ENCODE measurements at regions not wholly inside any gene's neighbourhood (a gene's known extent, or its start where the extent isn't known, plus 50 kb on each side); places are given as distances from the start of the nearest gene placed in this dataset.
A peak's percentile ranks its signal among the peaks of the same experiment; 100 is the strongest.

DNA sequence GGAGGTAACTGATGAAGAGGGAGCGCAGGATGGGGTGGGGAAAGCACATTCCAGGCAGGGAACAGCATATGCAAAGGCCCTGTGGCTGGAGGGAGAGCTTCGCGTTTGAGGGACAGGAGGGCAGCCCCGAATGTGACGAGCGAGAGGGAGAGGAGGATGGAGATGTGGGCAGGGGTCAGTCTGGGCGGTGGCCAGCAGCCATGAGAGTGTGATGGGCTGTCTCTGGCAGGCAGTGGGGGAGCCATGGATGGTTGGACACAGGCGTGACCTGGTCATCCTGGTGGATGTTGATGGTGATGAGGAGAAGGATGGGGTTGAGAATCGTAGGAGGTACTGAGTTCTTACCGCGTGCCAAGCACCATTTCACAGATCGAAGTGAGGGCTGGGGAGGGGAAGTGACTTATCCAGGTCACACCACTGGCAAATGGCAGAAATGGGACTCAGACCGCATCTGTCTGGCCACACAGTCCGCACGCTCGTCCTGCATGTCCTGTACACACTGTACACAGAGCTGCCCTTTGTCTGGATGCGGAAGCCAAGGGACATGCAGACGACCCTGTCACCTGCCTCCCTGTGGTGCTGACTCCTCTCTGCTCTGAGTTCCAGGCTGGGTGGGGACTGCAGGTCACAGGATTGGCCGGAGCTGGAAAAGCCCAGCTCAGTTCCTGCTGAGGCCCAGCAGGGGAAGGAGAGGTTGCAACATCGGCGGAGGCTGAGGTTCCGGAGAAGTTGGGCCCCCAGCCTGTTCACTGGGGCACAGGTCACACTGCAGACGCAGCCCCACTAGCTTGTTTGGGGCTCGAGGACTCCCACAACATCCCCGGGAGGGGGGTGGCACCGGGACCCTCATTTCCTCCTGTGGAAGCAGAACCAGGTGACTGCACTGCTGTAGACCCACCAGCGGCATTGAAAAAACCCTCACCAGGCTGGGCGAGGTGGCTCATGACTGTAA is 165.6 kb upstream of the IER5L start:
- no peaks in the 10 kb centered on the region for H3K36me3 Mint-ChIP-seq
- ATAC-seq (ENCODE audit: low read depth) (no peak), DNase-seq (ENCODE audit: low spot score in 2 of 2) (no peak)
- peaks cover 2% of the 10 kb centered on the region for H3K4me1 Mint-ChIP-seq
- peaks cover 4% of the 10 kb centered on the region for H3K9me3 Mint-ChIP-seq
- peaks cover 6% of the 10 kb centered on the region for H3K27me3 Mint-ChIP-seq
- H3K4me3 Mint-ChIP-seq, result no peak overlapping the region
- no peak overlapping the region for H3K27ac Mint-ChIP-seq

DNA sequence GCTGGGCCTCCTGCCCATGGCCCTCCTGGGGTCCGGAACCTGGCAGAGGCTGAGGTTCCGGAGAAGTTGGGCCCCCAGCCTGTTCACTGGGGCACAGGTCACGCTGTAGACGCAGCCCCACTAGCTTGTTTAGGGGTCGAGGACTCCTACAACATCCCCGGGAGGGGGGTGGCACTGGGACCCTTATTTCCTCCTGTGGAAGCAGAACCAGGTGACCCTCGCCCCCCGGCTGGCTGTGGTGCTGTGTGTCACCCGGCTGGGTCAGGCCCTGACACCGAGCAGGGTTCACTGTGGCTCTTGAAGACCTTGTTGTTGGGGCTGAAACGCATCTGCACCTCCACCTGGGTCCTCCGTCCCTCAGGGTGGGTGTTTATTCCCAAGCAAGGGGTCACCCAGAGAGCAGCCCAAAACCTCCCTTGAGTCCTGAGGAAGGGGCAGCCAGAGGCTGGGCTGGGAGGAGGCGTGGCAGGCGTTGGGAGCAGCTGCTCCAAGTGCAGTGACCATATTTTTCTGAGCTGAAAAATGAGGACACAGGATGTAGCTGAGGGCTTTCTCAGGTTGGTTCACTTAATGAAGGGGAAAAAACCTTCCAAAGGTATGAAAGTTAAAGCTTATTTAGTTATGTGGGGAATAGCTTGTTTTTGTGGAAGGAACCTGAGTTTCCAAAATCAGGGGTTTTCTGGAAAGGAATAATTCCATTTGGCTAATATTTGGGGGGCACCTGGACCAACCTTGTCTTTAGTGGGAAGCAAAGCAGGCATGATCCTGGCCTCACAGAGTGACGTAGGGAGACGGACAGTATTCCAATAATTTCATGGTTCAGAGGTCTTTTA is 164.7 kb upstream of the IER5L start:
- DNase-seq (ENCODE audit: low spot score in 2 of 2), result no peak
- Mint-ChIP-seq H3K4me3 (no peak overlapping the region), H3K27me3 (peaks cover 7% of the 10 kb centered on the region)

DNA sequence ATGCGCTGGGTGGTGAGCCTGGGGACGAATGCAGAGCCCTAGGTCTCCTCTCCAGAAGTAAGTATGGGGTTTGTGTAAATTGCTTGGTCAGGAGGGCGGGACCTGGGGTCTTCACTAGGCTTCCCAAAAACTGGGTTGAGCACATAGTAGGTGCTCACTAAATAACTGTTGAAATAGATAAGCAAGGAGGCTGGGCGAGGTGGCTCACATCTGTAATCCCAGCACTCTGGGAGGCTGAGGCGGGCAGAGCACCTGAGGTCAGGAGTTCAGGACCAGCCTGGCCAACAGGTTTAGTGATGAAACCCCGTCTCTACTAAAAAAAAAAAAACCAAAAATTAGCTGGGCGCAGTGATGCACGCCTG is 163.9 kb upstream of the IER5L start:
- Mint-ChIP-seq H3K27me3 (peaks cover 9% of the 10 kb centered on the region), H3K4me1 (peaks cover 2% of the 10 kb centered on the region), H3K9me3 (peaks cover 4% of the 10 kb centered on the region), H3K27ac (no peak overlapping the region), H3K4me3 (no peak overlapping the region), H3K36me3 (no peaks in the 10 kb centered on the region)
- ATAC-seq (ENCODE audit: low read depth), result no peak
- DNase-seq (ENCODE audit: low spot score in 2 of 2), result no peak

More for the DNA sequence above, 164.7 kb upstream of the IER5L start:
- no peak overlapping the region for H3K27ac Mint-ChIP-seq
- H3K36me3 Mint-ChIP-seq, result no peaks in the 10 kb centered on the region
- H3K9me3 Mint-ChIP-seq, result peaks cover 4% of the 10 kb centered on the region
- ATAC-seq (ENCODE audit: low read depth), result no peak
- H3K4me1 Mint-ChIP-seq, result peaks cover 2% of the 10 kb centered on the region

DNA sequence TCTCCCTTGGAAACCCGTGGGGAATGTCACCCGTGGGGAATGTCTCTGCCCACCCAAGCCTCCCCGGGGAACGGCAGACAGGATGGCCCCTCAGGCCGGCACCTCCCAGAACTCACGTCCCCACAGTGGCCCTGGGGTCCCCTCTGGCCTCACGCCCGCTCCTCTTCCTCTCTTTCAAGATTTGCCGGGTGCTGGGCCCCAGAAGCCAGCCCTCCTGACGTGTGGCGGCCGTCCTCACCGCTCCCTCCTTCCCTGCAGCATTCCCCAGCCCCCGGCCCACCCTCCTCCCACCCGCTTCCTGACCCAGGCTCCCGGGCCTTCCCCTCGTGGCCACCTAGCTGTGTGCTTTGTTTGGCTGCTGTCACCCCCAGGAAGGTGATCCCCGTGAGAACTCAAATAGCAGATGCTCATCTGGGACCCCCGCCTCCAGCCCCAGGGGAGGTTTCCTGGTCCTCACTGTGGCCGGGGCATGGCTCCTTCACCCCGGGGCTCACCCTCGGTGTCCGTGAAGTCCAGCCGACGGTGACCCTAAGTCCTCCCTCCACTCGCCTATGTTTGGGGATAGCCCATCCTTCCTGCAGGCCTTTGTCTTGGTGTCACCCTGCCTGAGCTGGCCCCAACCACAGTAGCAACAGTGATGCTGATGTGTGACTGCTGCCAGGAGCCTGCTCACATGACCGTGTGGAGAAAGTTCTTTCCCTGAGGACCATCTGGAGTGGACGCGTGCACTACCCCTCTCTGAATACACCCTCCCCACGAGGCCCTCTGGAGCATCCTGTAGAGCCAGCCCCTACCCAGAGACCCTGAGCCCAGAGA is 163.3 kb upstream of the IER5L start:
- no peaks in the 10 kb centered on the region for H3K4me1 Mint-ChIP-seq

DNA sequence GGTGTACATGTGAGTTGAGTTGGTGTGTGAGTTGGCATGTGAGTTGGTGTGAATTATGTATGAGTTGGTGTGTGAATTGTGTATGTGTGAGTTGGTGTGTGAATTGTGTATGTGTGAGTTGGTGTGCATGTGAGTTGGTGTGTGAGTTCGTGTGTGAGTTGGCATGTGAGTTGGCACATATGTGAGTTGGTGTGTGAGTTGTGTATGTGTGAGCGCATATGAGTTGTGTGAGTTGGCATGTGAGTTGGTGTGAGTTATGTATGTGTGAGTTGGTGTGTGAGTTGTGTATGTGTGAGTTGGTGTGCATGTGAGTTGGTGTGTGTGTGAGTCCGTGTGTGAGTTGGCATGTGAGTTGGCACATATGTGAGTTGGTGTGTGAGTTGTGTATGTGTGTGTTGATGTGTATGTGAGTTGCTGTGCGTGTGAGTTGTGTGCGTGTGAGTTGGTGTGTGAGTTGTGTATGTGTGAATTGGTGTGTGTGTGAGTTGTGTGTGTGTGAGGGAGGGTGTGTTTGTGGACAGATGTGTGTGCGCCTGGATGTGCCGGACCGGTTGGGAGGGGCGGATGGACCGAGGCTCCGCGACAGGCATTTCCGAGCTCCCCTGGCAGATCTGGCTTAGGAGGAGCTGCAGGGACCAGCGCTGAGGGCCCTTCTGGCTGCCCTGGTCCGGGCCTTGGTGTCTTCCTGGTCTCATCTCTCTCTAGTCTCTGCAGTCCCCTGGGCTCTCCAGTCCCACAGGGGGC is 162.5 kb upstream of the IER5L start:
- no peak for ATAC-seq (ENCODE audit: low read depth)
- DNase-seq (ENCODE audit: low spot score in 2 of 2), result no peak
- Mint-ChIP-seq H3K27ac (no peak overlapping the region), H3K27me3 (peaks cover 9% of the 10 kb centered on the region), H3K36me3 (no peaks in the 10 kb centered on the region), H3K4me1 (no peaks in the 10 kb centered on the region), H3K4me3 (no peak overlapping the region), H3K9me3 (peaks cover 4% of the 10 kb centered on the region)

More for the DNA sequence above, 163.3 kb upstream of the IER5L start:
- DNase-seq (ENCODE audit: low spot score in 2 of 2) (no peak), ATAC-seq (ENCODE audit: low read depth) (no peak)
- Mint-ChIP-seq H3K27ac (no peak overlapping the region), H3K27me3 (peaks cover 9% of the 10 kb centered on the region), H3K36me3 (no peaks in the 10 kb centered on the region), H3K9me3 (peaks cover 4% of the 10 kb centered on the region), H3K4me3 (no peak overlapping the region)

DNA sequence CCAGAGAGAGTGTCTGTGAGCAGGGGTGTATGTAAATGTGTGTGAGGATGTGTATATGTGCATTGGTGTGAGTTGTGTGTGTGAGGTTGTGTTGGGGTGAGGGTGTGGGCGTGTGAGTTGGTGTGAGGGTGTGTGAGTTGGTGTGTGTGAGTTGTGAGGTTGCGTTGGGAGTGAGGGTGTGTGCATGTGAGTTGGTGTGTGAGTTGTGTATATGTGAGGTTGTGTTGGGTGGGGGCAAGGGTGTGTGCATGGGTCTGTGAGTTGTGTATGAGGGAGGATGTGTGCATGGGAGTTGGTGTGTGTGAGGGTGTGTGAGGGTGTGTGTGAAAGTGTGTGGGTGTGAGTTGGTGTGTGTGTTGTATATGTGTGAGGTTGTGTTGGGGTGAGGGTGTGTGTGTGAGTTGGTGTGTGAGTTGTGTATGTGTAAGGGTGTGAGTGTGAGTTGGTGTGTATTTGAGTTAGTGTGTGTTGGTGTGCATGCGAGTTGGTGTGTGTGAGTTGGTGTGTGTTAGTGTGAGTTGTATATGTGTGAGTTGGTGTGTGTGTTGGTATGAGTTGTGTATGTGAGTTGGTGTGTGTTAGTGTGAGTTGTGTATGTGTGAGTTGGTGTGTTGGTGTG is 161.6 kb upstream of the IER5L start:
- Mint-ChIP-seq H3K4me1 (peaks cover 3% of the 10 kb centered on the region), H3K9me3 (peaks cover 4% of the 10 kb centered on the region), H3K27ac (no peak overlapping the region), H3K4me3 (no peak overlapping the region), H3K36me3 (no peaks in the 10 kb centered on the region), H3K27me3 (peaks cover 12% of the 10 kb centered on the region)
- ATAC-seq (ENCODE audit: low read depth) (no peak), DNase-seq (ENCODE audit: low spot score in 2 of 2) (no peak)

DNA sequence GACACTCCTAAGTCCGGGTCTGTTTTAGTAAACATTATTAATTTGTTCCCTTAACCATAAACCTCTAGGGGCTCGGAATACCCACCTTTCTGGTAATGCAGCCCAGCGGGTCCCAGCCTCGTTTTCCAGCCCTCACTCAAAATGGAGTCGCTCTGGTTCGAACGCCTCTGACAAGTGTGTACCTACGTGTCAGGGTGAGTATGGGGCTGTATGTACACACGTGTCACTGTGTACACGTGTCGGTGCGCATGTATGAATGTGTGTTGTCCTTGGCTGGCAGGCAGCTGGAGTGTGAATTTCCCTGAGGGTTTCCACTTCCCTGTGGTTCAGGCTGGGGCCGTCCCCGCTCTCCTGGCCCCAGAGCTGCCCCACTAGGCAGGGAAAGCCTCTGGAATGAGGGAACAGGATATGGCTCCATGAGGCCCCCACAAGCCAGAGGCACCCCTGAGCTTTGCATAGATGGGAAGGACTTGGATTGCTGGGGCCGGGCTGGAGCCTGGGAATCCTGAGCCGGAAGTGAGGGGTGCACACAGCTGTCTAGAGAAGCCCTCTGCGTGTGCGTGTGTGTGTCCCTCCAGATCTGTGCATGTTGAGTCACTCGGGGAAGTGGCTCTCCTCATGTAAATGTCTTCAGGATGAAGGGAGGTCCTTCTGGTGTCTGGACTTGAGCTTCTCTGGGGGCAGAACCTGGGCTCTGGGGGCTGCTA is 160.8 kb upstream of the IER5L start:
- no peak for ATAC-seq (ENCODE audit: low read depth)
- Mint-ChIP-seq H3K4me3 (no peak overlapping the region), H3K27ac (no peak overlapping the region), H3K4me1 (peaks cover 3% of the 10 kb centered on the region), H3K36me3 (no peaks in the 10 kb centered on the region), H3K9me3 (peaks cover 4% of the 10 kb centered on the region), H3K27me3 (peaks cover 14% of the 10 kb centered on the region)
- no peak for DNase-seq (ENCODE audit: low spot score in 2 of 2)

DNA sequence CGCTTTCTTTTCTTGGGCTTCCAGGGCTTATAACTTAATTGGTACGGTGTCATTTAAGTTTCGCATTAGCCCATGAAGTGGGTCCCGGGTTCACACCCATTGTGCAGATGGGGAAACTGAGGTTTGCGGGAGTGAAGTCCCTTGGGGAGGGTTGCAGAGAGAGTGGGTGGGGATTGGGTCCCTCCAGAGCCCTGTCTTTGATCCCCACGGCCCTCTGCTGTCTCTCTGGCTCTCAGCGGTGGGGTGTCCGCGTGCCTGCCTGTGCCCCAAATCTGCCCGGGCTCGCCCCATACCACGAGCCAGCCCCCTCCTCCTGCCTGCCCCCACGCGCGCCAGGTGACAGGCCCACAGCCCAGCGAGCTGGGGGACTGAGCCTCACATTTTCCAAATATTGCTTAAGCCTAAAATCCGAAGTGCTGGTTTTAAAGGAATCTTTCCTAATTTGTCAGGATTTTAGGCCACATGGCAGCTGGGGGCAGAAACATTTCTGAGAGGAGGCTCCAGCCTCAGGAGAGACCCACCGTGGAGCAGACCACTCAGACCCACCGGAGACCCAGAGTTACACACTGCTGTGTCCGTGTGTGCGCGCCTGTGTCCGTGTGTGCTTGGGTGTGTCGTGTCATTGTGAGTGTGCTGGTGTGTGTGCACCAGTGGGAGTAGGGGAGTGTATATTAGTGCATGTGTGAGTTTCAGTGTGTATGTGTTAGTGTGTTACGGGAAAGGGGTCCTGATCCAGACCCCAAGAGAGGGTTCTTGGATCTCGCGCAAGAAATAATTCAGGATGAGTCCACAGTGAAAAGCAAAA is 159.5 kb upstream of the IER5L start:
- Mint-ChIP-seq H3K27ac (no peak overlapping the region), H3K4me3 (no peak overlapping the region), H3K9me3 (no peaks in the 10 kb centered on the region), H3K27me3 (peaks cover 12% of the 10 kb centered on the region), H3K36me3 (no peaks in the 10 kb centered on the region), H3K4me1 (peaks cover 5% of the 10 kb centered on the region)
- DNase-seq (ENCODE audit: low spot score in 2 of 2) (no peak), ATAC-seq (ENCODE audit: low read depth) (no peak)

DNA sequence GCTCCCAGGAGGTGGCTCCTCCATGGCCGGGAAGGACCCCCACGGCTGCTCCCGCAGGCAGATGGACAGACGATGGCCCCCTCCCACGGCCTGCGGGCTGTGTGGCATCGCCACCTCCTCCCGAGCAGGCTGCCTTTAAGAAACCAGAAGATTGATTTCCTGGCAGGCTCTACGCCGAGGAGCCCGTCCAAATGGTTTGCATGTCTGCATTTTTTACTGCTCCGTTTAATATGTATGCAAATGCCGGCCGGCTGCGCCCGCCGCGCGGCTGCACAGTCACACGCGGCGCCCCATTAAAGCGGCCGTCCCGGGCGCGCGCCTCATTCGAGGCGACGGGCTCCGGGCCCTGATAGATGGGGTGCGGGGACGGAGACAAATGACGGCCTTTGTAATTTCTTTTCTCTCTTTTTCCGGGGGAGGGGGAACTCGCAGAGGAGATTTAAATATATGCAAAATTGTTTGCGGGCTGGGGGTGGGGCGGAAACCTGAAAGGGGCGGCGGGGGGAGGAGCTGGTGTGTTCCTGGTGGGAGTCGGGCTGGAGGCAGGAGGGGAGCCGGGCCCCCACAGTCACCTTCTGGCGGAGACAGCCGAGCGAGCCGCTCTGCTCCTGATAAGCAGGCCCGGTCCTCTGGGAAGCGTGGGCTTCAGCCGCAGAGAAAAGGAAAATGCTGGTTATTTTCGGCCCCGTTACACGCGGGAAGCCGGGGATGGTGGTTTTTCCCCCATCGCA is 158.7 kb upstream of the IER5L start:
- Mint-ChIP-seq H3K4me3 (peak overlapping the region; percentile 66), H3K27me3 (peaks cover 12% of the 10 kb centered on the region), H3K9me3 (no peaks in the 10 kb centered on the region), H3K36me3 (no peaks in the 10 kb centered on the region), H3K27ac (no peak overlapping the region), H3K4me1 (peaks cover 5% of the 10 kb centered on the region)
- DNase-seq (ENCODE audit: low spot score in 2 of 2) (peak; percentile 36 to 44), ATAC-seq (ENCODE audit: low read depth) (peak; percentile 86)

DNA sequence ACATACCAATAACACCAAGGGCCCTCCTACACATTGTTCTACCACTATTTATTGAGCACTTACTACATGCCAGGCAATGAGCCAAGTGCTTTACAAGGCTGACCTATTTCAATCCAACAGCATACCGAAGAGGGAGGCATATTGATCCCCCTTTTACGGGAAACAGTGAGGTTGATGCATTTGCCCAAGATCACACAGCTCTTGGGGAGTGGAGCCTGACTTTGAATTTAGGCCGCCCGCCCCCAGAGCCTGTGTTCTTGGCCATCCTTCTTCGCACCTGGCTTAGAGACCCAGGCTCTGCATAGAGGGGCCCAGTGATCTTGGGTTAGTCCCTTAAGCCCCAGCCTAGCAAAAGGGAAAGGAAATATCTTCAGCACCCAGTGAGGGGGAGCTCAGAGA is 158.1 kb upstream of the IER5L start:
- Mint-ChIP-seq H3K27ac (no peak overlapping the region), H3K36me3 (peaks cover under 1% of the 10 kb centered on the region), H3K27me3 (peaks cover 13% of the 10 kb centered on the region), H3K4me1 (peaks cover 5% of the 10 kb centered on the region), H3K4me3 (no peak overlapping the region), H3K9me3 (peaks cover 2% of the 10 kb centered on the region)
- ATAC-seq (ENCODE audit: low read depth), result no peak
- no peak for DNase-seq (ENCODE audit: low spot score in 2 of 2)

DNA sequence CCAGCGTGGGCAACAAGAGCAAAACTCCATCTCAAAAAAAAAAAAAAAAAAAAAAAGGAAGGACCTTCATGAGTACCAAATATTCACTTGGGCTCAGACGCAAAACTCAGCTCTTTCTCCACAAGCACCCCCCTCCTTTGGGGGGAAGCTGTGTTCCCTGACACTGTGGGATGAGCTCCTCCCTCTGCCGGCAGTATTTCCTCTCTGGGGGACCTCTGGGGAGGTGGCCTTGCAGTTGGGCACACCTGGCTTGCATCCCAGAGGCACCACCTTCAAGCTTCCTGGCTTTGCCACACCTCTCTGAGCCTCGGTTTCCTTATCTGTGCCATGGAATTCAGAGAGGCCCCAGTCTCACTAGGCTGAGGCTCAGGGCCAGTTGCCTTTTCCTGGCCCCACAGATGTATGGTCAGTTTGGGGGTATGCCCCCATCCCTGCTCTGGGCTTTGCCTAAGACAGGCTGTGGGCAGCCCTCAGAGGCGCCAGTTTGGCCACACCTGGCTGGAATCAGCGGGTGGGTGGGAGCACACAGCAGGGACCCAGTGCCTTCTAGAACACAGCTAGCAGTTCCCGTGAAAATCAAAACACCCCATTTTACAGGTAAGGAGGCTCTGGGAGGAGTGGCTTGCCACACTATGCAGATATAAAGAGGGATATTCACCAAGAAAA is 157.5 kb upstream of the IER5L start:
- H3K27me3 Mint-ChIP-seq, result peaks cover 13% of the 10 kb centered on the region
- peaks cover 6% of the 10 kb centered on the region for H3K9me3 Mint-ChIP-seq
- peaks cover 2% of the 10 kb centered on the region for H3K36me3 Mint-ChIP-seq
- ATAC-seq (ENCODE audit: low read depth), result no peak
- no peak overlapping the region for H3K4me3 Mint-ChIP-seq
- peaks cover 5% of the 10 kb centered on the region for H3K4me1 Mint-ChIP-seq
- no peak for DNase-seq (ENCODE audit: low spot score in 2 of 2)
- H3K27ac Mint-ChIP-seq, result no peak overlapping the region

Data from memory B cell (primary cell).